ENCODE measurements at regions not wholly inside any gene's neighbourhood (a gene's known extent, or its start where the extent isn't known, plus 50 kb on each side); places are given as distances from the start of the nearest gene placed in this dataset.

- TF ChIP-seq POLR2A (IDR thresholded peaks at IDR 0.05) (no peak), CTCF (IDR thresholded peaks at IDR 0.05) (no peak), POLR2AphosphoS5 (IDR thresholded peaks at IDR 0.05) (no peak)
Observed at GRCh38 chrX:150196285-150196684, 166.8 kb upstream of the MAMLD1 start.
